Mammary epithelial cell (primary cell): ENCODE measurements at regions not wholly inside any gene's neighbourhood (a gene's known extent, or its start where the extent isn't known, plus 50 kb on each side); places are given as distances from the start of the nearest gene placed in this dataset.

Experiments
- EZH2 ChIP-seq: IDR thresholded peaks from 2 replicates; pipeline ENCODE4 v1.6.1; 2012; ENCODE audit warnings: low read length, inconsistent platforms, borderline replicate concordance
- TF ChIP-seq, protein P1 (sequence below), 2 donors: IDR thresholded peaks in 1 of 2; conservative IDR thresholded peaks in 1 of 2; 2 replicates each; pipeline ENCODE4 v1.5.1; 2011 to 2012; ENCODE audit warnings: inconsistent platforms in 2 of 2, low read length in 2 of 2, mild to moderate bottlenecking in 2 of 2, control low read depth in 1 of 2, low read depth in 1 of 2; ENCODE audit not compliant: insufficient read depth in 1 of 2; ENCODE audit errors: extremely low read depth in 1 of 2

DNA sequence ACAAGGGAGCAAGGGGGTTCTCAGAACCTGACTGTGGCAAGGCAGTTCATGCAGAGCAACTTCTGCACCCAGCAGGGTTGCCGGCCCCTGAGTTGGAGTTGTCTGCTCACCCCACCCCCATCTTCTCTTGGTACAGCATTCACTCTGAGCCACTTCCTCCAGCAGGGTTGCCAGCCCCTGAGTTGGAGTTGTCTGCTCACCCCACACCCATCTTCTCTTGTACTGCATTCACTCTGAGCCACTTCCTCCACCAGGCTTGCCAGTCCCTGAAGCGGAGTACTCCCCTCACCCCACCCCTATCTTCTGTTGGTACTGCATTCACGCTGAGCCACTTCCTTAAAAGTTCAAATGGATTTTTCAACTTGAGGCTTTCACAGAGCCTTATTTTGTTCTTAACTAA is 79.7 kb upstream of the SYNDIG1 start:
- TF ChIP-seq, protein P1, sequence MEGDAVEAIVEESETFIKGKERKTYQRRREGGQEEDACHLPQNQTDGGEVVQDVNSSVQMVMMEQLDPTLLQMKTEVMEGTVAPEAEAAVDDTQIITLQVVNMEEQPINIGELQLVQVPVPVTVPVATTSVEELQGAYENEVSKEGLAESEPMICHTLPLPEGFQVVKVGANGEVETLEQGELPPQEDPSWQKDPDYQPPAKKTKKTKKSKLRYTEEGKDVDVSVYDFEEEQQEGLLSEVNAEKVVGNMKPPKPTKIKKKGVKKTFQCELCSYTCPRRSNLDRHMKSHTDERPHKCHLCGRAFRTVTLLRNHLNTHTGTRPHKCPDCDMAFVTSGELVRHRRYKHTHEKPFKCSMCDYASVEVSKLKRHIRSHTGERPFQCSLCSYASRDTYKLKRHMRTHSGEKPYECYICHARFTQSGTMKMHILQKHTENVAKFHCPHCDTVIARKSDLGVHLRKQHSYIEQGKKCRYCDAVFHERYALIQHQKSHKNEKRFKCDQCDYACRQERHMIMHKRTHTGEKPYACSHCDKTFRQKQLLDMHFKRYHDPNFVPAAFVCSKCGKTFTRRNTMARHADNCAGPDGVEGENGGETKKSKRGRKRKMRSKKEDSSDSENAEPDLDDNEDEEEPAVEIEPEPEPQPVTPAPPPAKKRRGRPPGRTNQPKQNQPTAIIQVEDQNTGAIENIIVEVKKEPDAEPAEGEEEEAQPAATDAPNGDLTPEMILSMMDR (conservative IDR thresholded peaks at IDR 0.05 in 1 of 2, IDR thresholded peaks at IDR 0.05 in 1 of 2; ENCODE audit: extremely low read depth in 1 of 2, insufficient read depth in 1 of 2, low read depth in 1 of 2, low read length in 2 of 2) = no peak
- TF ChIP-seq EZH2 = no peak
